AG04450 (cell line): ENCODE measurements at regions not wholly inside any gene's neighbourhood (a gene's known extent, or its start where the extent isn't known, plus 50 kb on each side); places are given as distances from the start of the nearest gene placed in this dataset.
"Not testable (repeated sequence)": the region's sequence is repeated elsewhere in the genome, so short reads cannot be mapped to it uniquely, and the experiment has no call there.

Experiments used
- CTCF ChIA-PET: fragments of 300-600, 350-600 bp; formaldehyde crosslinking; extraction: SDS; loops from one replicate; lab custom pipeline; 2022; ENCODE audit warnings: antibody characterized with exemption, inconsistent platforms; lab: Charles Lee
- POLR2A ChIA-PET: fragments of 350-600 bp; formaldehyde crosslinking; extraction: SDS; loops from one replicate; lab custom pipeline; 2021; ENCODE audit warnings: antibody characterized with exemption, inconsistent platforms; lab: Yijun Ruan, JAX
- DNase-seq: peaks from one replicate; pipeline ENCODE4 v3.0.0-alpha.2; 2011; ENCODE audit warnings: low read depth, low spot score
- H3K27ac ChIP-seq: one replicate; pipeline ENCODE4 v1.5.1; 2012; ENCODE audit warnings: low read depth, low read length, control low read depth
- H3K27me3 ChIP-seq: one replicate; pipeline ENCODE4 v1.6.0; 2012; ENCODE audit warnings: low read length; ENCODE audit not compliant: control insufficient read depth, insufficient read depth
- H3K4me3 ChIP-seq: 2 replicates; pipeline ENCODE4 v1.5.1; 2011; ENCODE audit warnings: mild to moderate bottlenecking, low read depth, low read length, control low read depth
- H3K9me3 ChIP-seq: 2 replicates; pipeline ENCODE4 v1.5.1; 2012; ENCODE audit warnings: low read length; ENCODE audit not compliant: control insufficient read depth, insufficient read depth

DNA sequence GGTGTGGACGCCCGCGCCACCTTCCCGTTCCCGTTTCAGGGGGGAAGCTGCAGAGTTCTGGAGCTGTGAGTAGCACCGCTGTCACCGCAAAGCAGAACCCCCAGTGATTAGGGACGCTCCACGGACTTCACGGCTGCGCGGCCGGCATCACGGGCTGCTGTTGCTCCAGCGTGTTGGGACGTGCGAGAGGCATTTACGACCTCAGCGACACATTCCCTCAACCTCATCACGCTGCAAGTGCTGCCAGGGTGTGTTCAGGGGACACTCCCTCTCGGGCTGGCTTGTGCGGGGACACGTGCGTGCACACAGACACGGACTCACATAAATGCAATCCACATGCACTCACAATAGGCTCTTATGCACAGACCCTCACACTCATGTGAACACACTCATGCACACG lies 187.9 kb downstream of the NPIPB11 start:
- H3K27me3 ChIP-seq, POLR2A ChIA-PET, DNase-seq, CTCF ChIA-PET, H3K27ac ChIP-seq: not testable (repeated sequence)
- peak overlapping the region; percentile 67 for H3K4me3 ChIP-seq
- H3K9me3 ChIP-seq = peaks cover 34% of the 10 kb centered on the region

DNA sequence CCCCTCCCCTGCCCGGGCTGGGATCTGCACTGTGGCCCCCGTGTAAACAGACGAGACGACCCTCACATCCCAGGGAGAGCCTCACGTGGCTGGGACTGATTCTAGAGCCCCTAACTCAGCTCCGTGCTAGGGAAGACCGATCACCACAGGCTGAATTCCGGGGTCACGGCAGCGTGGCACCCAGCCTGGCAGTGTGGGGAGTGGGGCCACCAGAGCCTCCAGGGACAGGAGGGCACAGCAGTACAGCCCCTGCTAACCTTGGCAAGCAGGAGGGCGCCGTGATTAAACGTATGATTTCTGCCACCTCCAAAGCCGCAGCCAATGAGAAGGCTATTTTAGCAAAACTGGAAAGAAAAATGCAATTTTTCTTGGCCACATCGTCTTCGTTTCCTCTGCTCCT lies 188.3 kb downstream of the NPIPB11 start:
- H3K9me3 ChIP-seq = peaks cover 30% of the 10 kb centered on the region
- H3K27me3 ChIP-seq, H3K27ac ChIP-seq, H3K4me3 ChIP-seq, DNase-seq, POLR2A ChIA-PET, CTCF ChIA-PET: not testable (repeated sequence)

- H3K9me3 ChIP-seq = peaks cover 28% of the 10 kb centered on the region
- POLR2A ChIA-PET, CTCF ChIA-PET, H3K27me3 ChIP-seq, H3K4me3 ChIP-seq, DNase-seq, H3K27ac ChIP-seq: not testable (repeated sequence)
Measured at GRCh38 chr16:29217752-29218126, 188.8 kb downstream of the NPIPB11 start.

- H3K4me3 ChIP-seq, H3K27ac ChIP-seq, H3K27me3 ChIP-seq, POLR2A ChIA-PET, DNase-seq, CTCF ChIA-PET: not testable (repeated sequence)
- H3K9me3 ChIP-seq = peaks cover 28% of the 10 kb centered on the region
Measured at GRCh38 chr16:29217104-29217751, 189.3 kb downstream of the NPIPB11 start.

DNA sequence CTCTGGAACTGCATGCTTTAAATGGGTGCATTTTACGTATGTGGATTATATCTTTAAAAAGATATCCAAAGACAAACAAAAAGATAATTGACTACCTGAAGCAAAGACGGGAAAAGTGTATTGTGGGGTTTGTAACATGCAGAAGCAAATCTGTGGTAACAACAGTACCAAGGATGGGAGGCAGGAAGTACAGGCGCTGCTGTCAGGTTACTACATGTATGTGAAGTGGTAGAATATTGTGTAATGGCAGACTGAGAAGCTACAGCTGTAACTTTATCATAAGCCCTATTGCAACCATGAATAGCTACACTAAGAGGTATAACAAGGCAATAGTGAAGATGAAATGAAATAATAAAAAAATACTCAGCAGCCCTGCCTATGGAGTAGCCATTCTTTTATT lies 192.7 kb downstream of the NPIPB11 start:
- H3K9me3 ChIP-seq = peaks cover 23% of the 10 kb centered on the region
- POLR2A ChIA-PET, CTCF ChIA-PET, H3K4me3 ChIP-seq, DNase-seq, H3K27me3 ChIP-seq, H3K27ac ChIP-seq: not testable (repeated sequence)

DNA sequence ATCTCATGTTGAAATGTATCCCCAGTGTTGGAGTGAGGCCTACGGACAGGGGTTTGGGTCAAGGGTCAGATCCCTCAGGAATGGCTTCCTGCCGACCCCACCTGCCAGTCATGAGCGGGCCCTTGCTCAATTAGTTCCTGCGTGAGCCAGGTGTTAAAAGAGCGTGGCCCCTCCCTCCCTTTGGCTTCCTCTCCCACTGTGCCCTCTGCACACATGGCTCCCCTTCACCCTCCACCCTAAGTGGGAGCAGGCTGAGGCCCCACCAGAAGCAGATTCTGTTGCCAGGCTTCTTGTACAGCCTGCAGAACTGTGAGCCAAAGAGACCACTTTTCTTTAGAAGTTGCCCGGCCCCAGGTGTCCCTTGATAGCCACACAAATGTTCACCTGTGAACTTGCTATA lies 193.3 kb downstream of the NPIPB11 start:
- H3K4me3 ChIP-seq, DNase-seq, H3K27ac ChIP-seq, POLR2A ChIA-PET, CTCF ChIA-PET, H3K27me3 ChIP-seq: not testable (repeated sequence)
- H3K9me3 ChIP-seq = peaks cover 18% of the 10 kb centered on the region

- H3K4me3 ChIP-seq, CTCF ChIA-PET, H3K27me3 ChIP-seq, H3K27ac ChIP-seq, H3K9me3 ChIP-seq, POLR2A ChIA-PET, DNase-seq: not testable (repeated sequence)
Measured at GRCh38 chr16:29212084-29213027, 194.2 kb downstream of the NPIPB11 start.

DNA sequence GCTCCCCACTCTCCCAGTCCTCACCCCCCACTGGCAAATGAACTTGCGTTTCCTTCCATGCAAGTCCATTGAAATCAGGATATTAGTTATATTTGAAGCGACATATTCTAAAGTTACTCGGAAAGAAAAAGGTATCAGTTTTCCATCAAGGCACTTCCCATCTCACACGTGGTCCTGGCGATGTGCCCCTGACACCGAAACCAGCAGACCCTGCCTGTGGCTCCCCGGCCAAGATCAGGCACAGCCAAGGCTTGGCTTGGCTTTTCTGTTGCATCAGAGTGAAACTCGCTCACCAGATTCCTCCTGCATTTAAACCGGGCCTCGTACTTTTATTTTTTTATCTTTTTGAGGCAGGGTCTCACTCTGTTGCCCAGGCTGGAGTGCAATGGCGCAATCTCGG lies 195.1 kb downstream of the NPIPB11 start:
- POLR2A ChIA-PET, H3K27ac ChIP-seq, H3K27me3 ChIP-seq, H3K4me3 ChIP-seq, H3K9me3 ChIP-seq, CTCF ChIA-PET, DNase-seq: not testable (repeated sequence)

DNA sequence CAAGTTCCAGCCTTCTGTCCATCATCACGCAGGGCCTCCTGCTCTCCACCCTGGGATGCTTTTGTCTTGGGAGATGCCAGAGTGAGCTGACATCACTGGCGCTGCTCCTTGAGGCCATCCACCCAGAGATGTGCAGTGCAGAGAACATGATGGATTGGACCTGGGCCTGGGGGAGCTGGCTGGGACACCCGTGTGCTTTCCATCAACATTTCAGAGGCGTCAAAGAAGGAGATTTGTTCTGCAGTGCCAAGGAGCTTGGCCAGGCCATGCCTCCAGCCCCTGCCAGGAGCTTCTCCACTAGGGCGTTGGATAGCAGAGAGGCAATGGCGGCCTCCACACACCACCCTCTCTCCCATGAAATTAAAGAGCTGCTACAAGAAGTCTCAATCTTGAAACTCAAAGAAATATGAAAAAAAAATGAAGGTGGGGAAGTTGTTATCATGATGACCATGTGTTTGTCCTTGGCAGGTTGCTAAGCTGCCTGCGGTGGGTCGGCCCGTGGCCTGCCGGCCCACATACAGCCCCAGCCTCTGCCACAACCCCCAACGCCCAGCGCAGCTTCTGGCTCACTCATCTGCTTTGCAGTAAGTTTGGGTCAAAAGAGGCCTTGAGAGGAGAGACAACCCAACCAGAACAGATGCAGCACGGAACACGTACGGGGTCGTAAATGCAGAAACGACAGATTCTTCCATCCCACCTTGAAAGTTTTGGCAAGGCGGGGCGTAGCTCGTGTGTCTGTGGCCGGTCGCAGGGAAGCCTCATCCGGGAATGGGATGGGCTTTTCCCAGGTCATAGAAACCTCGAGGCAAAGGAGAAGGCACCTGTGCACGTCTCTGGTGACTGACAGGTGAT lies 196.0 kb downstream of the NPIPB11 start:
- H3K4me3 ChIP-seq, H3K9me3 ChIP-seq, H3K27ac ChIP-seq, CTCF ChIA-PET, DNase-seq, H3K27me3 ChIP-seq, POLR2A ChIA-PET: not testable (repeated sequence)

- CTCF ChIA-PET, H3K27me3 ChIP-seq, H3K4me3 ChIP-seq, DNase-seq, POLR2A ChIA-PET, H3K9me3 ChIP-seq: not testable (repeated sequence)
- H3K27ac ChIP-seq = peak overlapping the region; percentile 2
Measured at GRCh38 chr16:29206120-29206519, 200.4 kb downstream of the NPIPB11 start.

DNA sequence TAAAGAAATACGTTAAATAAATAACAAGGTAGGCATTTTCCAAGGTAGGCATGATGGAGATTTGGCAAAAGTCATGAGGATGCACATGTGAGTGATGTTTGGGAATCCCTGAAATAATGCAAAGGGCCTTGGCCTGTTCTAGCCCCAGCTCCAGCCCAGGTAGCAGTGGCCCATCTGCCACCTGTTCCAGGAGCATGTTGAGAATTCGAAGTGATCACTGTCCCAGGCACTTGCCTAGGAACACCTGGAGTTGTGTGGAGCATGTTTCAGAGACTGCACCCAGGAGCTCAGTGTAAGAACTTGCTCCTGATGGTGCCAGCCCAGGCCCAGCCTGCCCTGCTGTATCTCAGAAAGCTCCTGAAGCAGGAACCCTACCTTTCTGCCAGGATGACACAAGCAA lies 201.4 kb downstream of the NPIPB11 start:
- POLR2A ChIA-PET, H3K9me3 ChIP-seq, H3K27me3 ChIP-seq, CTCF ChIA-PET, DNase-seq, H3K27ac ChIP-seq, H3K4me3 ChIP-seq: not testable (repeated sequence)
